Epithelial cell of esophagus (primary cell): ENCODE measurements at regions not wholly inside any gene's neighbourhood (a gene's known extent, or its start where the extent isn't known, plus 50 kb on each side); places are given as distances from the start of the nearest gene placed in this dataset.
A peak's percentile ranks its signal among the peaks of the same experiment; 100 is the strongest.
"Not testable (repeated sequence)": the region's sequence is repeated elsewhere in the genome, so short reads cannot be mapped to it uniquely, and the experiment has no call there.

Experiments used
- DNase-seq: peaks from one replicate; pipeline ENCODE4 v3.0.0; 2010; ENCODE audit warnings: low read depth
- H3K4me3 ChIP-seq: 2 replicates; pipeline ENCODE4 v1.5.1; 2011; ENCODE audit warnings: mild to moderate bottlenecking, low read length, control low read depth
- CTCF ChIP-seq: IDR thresholded peaks from 2 replicates; pipeline ENCODE4 v1.5.1; 2011; ENCODE audit warnings: low read depth, mild to moderate bottlenecking, low read length, control low read depth, inconsistent platforms; ENCODE audit not compliant: insufficient read depth; ENCODE audit errors: missing control alignments

DNA sequence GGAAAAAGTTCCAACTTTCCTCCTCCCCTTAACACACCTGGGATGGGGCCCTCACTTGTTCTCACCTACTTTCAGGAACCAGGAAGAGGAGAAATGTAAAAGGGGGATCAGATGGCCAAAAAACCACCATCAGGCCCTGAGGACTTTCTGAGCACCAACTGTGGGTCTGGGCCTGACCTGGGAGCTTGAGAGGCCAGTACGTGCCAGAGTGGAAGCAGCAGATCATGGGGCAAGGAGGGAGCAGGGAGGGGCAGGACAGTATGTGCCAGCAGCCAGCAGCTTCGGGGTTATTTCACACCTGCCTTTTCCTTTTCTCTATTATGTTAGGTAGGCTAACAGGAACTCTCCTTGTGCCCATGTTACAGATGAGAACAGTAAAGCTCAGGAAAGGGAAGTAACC lies 118.8 kb upstream of the UNC5B start:
- no peak for DNase-seq
- no peak overlapping the region for H3K4me3 ChIP-seq
- TF ChIP-seq CTCF, result no peak

GRCh38 chr10:71094712-71095390 lies 117.5 kb upstream of the UNC5B start:
- no peak for TF ChIP-seq CTCF
- H3K4me3 ChIP-seq, result no peak overlapping the region
- peak; percentile 88 for DNase-seq

- TF ChIP-seq CTCF, result no peak
- DNase-seq, result peak; percentile 94
- no peak overlapping the region for H3K4me3 ChIP-seq
Observed at GRCh38 chr10:71099731-71100361, 112.5 kb upstream of the UNC5B start.

- H3K4me3 ChIP-seq, result no peak overlapping the region
- TF ChIP-seq CTCF, result no peak
- no peak for DNase-seq
Observed at GRCh38 chr10:71103961-71104360, 108.4 kb upstream of the UNC5B start.

DNA sequence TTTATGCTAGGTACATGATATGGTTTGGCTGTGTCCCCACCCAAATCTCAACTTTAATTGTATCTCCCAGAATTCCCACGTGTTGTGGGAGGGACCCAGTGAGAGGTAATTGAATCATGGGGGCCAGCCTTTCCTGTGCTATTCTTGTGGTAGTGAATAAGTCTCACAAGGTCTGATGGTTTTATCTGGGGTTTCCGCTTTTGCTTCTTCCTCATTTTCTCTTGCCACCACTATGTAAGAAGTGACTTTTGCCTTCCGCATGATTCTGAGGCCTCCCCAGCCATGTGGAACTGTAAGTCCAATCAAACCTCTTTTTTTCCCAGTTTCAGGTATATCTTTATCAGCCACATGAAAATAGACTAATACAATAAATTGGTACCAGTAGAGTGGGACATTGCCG lies 106.2 kb upstream of the UNC5B start:
- not testable (repeated sequence) for H3K4me3 ChIP-seq, DNase-seq

GRCh38 chr10:71107117-71107516 lies 105.3 kb upstream of the UNC5B start:
- H3K4me3 ChIP-seq, DNase-seq: not testable (repeated sequence)

- H3K4me3 ChIP-seq, DNase-seq: not testable (repeated sequence)
Observed at GRCh38 chr10:71108042-71108441, 104.3 kb upstream of the UNC5B start.

- no peak for DNase-seq
- no peak for TF ChIP-seq CTCF
- H3K4me3 ChIP-seq, result no peak overlapping the region
Observed at GRCh38 chr10:71112138-71112785, 100.1 kb upstream of the UNC5B start.
